Adrenal gland (tissue), 9 donors: ENCODE measurements at regions not wholly inside any gene's neighbourhood (a gene's known extent, or its start where the extent isn't known, plus 50 kb on each side); places are given as distances from the start of the nearest gene placed in this dataset.

ENCODE experiments used
- DNase-seq, 7 donors: peaks; one replicate each; pipeline ENCODE4 v3.0.0-alpha.2; 2019 to 2020
- H3K27ac ChIP-seq, 5 donors: fragments of 200-600 bp; sonication (generic) in 4 of 5; 1 replicate in 3 of 5; 2 replicates in 2 of 5; pipeline versions ENCODE4 v1.5.1 to v1.8.0; 2016 to 2020; ENCODE audit warnings: mild to moderate bottlenecking in 1 of 5
- H3K27me3 ChIP-seq: fragments of 200-600 bp; 2 replicates; pipeline ENCODE4 v1.8.0; 2021
- H3K36me3 ChIP-seq, 2 donors: fragments of 200-600 bp; replicated peaks in 1 of 2; 1 replicate in 1 of 2; 2 replicates in 1 of 2; pipeline versions ENCODE4 v1.5.1 to v1.8.0; 2018 to 2022
- H3K4me1 ChIP-seq, 2 donors: fragments of 200-600 bp; replicated peaks in 1 of 2; 1 replicate in 1 of 2; 2 replicates in 1 of 2; pipeline versions ENCODE4 v1.5.1 to v1.8.0; 2018 to 2021
- H3K4me3 ChIP-seq, 4 donors: fragments of 200-600 bp; sonication (generic) in 3 of 4; one replicate each; pipeline ENCODE4 v1.5.1; 2016 to 2018
- H3K9me3 ChIP-seq, 3 donors: fragments of 200-600 bp; sonication (generic) in 1 of 3; replicated peaks in 1 of 3; 1 replicate in 2 of 3; 2 replicates in 1 of 3; pipeline versions ENCODE4 v1.5.1 to v1.8.0; 2016 to 2021
- POLR2A ChIP-seq, 2 donors: fragments of 450-650 bp; IDR thresholded peaks; one replicate each; pipeline ENCODE4 v1.6.1; 2017; ENCODE audit warnings: antibody characterized with exemption in 2 of 2, mild to moderate bottlenecking in 2 of 2, moderate library complexity in 1 of 2
- WGBS, 4 donors: extraction: QIAGEN DNeasy Blood & Tissue Kit in 2 of 4; methylation state at CpG; one replicate each; pipeline versions ENCODE4 v1.1.5 to v1.1.7; 2013 to 2017; 5-methylcytosine and 5-hydroxymethylcytosine counted together
- intact Hi-C, 2 donors: fragments of 100-400 bp; cut with DNase I; formaldehyde crosslinking; loops; one replicate each; pipeline versions ENCODE4 v1.14.1 to v1.15.0; 2022 to 2023
- TF ChIP-seq, protein P1 (sequence below), 6 experiments: fragments of 450-650 bp in 4 of 6; fragments of 200-600 bp in 2 of 6; sonication (generic) in 1 of 6; IDR thresholded peaks; 1 replicate in 5 of 6; 2 replicates in 1 of 6; pipeline versions ENCODE4 v1.5.1 to v1.8.0; 2016 to 2021; ENCODE audit warnings: antibody characterized with exemption in 6 of 6, mild to moderate bottlenecking in 2 of 6, moderate library complexity in 1 of 6
- donor health status: healthy with polysubstance abuse.
- donor health status: Bipolar disorder and iron deficiency.
- donor health status: DM: yes; HTN: yes; CAD: no.
- donor health status: DM: no; HTN: no; CAD: no.
- donor health status: DM: no; HTN: no; CAD: no.

DNA sequence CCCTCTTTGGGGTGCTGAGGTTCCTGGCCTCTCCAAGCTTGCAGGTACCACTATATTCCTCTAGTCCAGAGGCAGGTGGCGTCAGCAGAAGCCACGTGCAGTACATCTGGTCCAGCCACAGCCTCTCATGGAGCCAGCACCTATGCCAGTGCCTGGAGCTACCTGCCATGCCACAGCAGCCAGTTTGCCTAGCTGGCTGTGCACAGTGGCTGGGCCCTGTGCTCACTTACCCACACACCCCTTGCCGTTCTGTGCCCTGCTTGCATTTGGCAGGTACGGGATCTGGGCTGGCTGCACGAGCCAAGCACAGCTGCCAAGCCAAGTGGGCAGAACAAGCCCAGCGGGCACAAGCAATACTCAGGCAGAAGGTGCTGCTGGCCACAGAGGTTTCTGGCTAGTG is 601.1 kb downstream of the EPHA5 start:
- Histone ChIP-seq H3K4me1 (no peaks in the 10 kb centered on the region), H3K36me3 (no peaks in the 10 kb centered on the region), H3K9me3 (no peaks in the 10 kb centered on the region), H3K27me3 (no peaks in the 10 kb centered on the region), H3K4me3 (no peak overlapping the region), H3K27ac (no peak overlapping the region)
- DNase-seq: no peak
- 62 to 83% (median 76%) methylated on average over 1 to 6 of the region's 6 CpGs for WGBS, 4 donors
- no peak for TF ChIP-seq POLR2A (IDR thresholded peaks at IDR 0.05)
- intact Hi-C loops: no loop called here

- H3K4me1 ChIP-seq: no peaks in the 10 kb centered on the region
- TF ChIP-seq, protein P1, sequence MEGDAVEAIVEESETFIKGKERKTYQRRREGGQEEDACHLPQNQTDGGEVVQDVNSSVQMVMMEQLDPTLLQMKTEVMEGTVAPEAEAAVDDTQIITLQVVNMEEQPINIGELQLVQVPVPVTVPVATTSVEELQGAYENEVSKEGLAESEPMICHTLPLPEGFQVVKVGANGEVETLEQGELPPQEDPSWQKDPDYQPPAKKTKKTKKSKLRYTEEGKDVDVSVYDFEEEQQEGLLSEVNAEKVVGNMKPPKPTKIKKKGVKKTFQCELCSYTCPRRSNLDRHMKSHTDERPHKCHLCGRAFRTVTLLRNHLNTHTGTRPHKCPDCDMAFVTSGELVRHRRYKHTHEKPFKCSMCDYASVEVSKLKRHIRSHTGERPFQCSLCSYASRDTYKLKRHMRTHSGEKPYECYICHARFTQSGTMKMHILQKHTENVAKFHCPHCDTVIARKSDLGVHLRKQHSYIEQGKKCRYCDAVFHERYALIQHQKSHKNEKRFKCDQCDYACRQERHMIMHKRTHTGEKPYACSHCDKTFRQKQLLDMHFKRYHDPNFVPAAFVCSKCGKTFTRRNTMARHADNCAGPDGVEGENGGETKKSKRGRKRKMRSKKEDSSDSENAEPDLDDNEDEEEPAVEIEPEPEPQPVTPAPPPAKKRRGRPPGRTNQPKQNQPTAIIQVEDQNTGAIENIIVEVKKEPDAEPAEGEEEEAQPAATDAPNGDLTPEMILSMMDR (IDR thresholded peaks at IDR 0.05): no peak
- no peak for TF ChIP-seq POLR2A (IDR thresholded peaks at IDR 0.05)
- no peaks in the 10 kb centered on the region for H3K27me3 ChIP-seq
- H3K4me3 ChIP-seq: no peak overlapping the region
- no peak overlapping the region for H3K27ac ChIP-seq
- intact Hi-C loops: no loop called here
- no peak for DNase-seq
- no peaks in the 10 kb centered on the region for H3K9me3 ChIP-seq
- H3K36me3 ChIP-seq: no peaks in the 10 kb centered on the region
These were observed 604.2 kb downstream of the EPHA5 start for GRCh38 chr4:65066106-65066505.

- TF ChIP-seq POLR2A (IDR thresholded peaks at IDR 0.05): no peak
- TF ChIP-seq, protein P1 (IDR thresholded peaks at IDR 0.05): no peak
- intact Hi-C loops: no loop called here
- 79 to 92% (median 85%) methylated on average over 1 of the region's 1 CpG for WGBS, 4 donors
These were observed 606.7 kb downstream of the EPHA5 start for GRCh38 chr4:65063601-65064000.

DNA sequence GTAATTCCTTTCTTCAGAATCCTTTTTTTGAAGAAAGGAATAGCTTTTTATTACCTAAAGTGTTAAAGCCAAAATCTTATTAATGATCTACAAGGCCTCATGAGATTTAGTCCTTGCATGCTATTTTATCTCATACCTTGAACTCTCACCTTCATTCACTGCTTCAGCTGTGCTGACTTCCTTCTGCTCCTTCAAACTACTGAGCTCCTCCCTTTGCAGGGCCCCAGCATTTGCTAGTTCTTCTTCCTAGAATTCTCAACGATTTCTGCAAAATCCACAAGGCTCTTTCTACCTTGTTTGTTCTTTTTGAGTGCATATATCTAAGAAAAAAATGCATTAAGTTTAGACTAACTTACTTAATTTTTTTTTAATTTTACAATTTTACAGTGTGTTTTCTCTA is 619.5 kb downstream of the EPHA5 start:
- no peak for TF ChIP-seq POLR2A (IDR thresholded peaks at IDR 0.05)
- TF ChIP-seq, protein P1 (IDR thresholded peaks at IDR 0.05): no peak
- DNase-seq: no peak
- Histone ChIP-seq H3K9me3 (no peaks in the 10 kb centered on the region), H3K36me3 (no peaks in the 10 kb centered on the region), H3K27ac (no peak overlapping the region), H3K4me1 (no peaks in the 10 kb centered on the region), H3K27me3 (no peaks in the 10 kb centered on the region), H3K4me3 (no peak overlapping the region)
- WGBS, 4 donors: 0 to 9% (median 0%) methylated on average over 1 of the region's 1 CpG
- intact Hi-C loops: no loop called here

More at GRCh38 chr4:65063601-65064000, 606.7 kb downstream of the EPHA5 start:
- DNase-seq: no peak
- Histone ChIP-seq H3K4me1 (no peaks in the 10 kb centered on the region), H3K27ac (no peak overlapping the region), H3K9me3 (no peaks in the 10 kb centered on the region), H3K4me3 (no peak overlapping the region), H3K27me3 (no peaks in the 10 kb centered on the region), H3K36me3 (no peaks in the 10 kb centered on the region)

- Histone ChIP-seq H3K4me3 (no peak overlapping the region), H3K36me3 (no peaks in the 10 kb centered on the region), H3K9me3 (no peaks in the 10 kb centered on the region), H3K27me3 (no peaks in the 10 kb centered on the region), H3K4me1 (no peaks in the 10 kb centered on the region), H3K27ac (no peak overlapping the region)
- intact Hi-C loops: no loop called here
- TF ChIP-seq POLR2A (IDR thresholded peaks at IDR 0.05): no peak
- TF ChIP-seq, protein P1 (IDR thresholded peaks at IDR 0.05): no peak
- DNase-seq: no peak
- 75 to 84% (median 80%) methylated on average over 4 of the region's 4 CpGs for WGBS, 4 donors
These were observed 623.8 kb downstream of the EPHA5 start for GRCh38 chr4:65046192-65047133.
